HL-60 (cell line): ENCODE measurements at regions not wholly inside any gene's neighbourhood (a gene's known extent, or its start where the extent isn't known, plus 50 kb on each side); places are given as distances from the start of the nearest gene placed in this dataset.

Source experiments
- DNase-seq, 2 experiments: peaks; one replicate each; pipeline ENCODE4 v3.0.0-alpha.2; 2010 to 2020; ENCODE audit warnings: low read depth in 1 of 2, low spot score in 1 of 2
- H3K27ac ChIP-seq: fragments of 250-450 bp; sonication (Bioruptor Pico); replicated peaks from 2 replicates; pipeline ENCODE4 v1.5.1; 2020; ENCODE audit warnings: mild to moderate bottlenecking, moderate library complexity
- H3K27me3 ChIP-seq: fragments of 250-450 bp; sonication (Bioruptor Pico); 2 replicates; pipeline ENCODE4 v1.5.1; 2021; ENCODE audit warnings: mild to moderate bottlenecking, moderate library complexity; ENCODE audit not compliant: insufficient read depth, poor library complexity, severe bottlenecking
- H3K4me3 ChIP-seq: replicated peaks from 2 replicates; pipeline ENCODE4 v1.5.1; 2011; ENCODE audit warnings: mild to moderate bottlenecking, control low read depth, low read length; ENCODE audit not compliant: insufficient read depth
- CTCF ChIP-seq: IDR thresholded peaks from one replicate; pipeline ENCODE4 v1.5.1; 2011; ENCODE audit warnings: low read length, control low read depth, inconsistent platforms; ENCODE audit not compliant: insufficient read depth
- GABPA ChIP-seq: IDR thresholded peaks from 2 replicates; pipeline ENCODE4 v1.6.1; 2012; ENCODE audit warnings: low read depth
- POLR2AphosphoS5 ChIP-seq: IDR thresholded peaks from 2 replicates; pipeline ENCODE4 v1.6.1; 2012; ENCODE audit warnings: low read depth
- REST ChIP-seq: IDR thresholded peaks from 2 replicates; pipeline ENCODE4 v1.6.1; 2012; ENCODE audit warnings: low read depth; ENCODE audit not compliant: insufficient replicate concordance
- SPI1 ChIP-seq: IDR thresholded peaks from 2 replicates; pipeline ENCODE4 v1.6.1; 2012; ENCODE audit warnings: low read depth, mild to moderate bottlenecking, borderline replicate concordance

GRCh38 chr12:66877925-66878324 is 199.0 kb upstream of the GRIP1 start:
- Histone ChIP-seq H3K27me3 (no peaks in the 10 kb centered on the region), H3K27ac (no peak overlapping the region), H3K4me3 (no peak overlapping the region)
- TF ChIP-seq POLR2AphosphoS5 (no peak), CTCF (no peak), REST (no peak), GABPA (no peak), SPI1 (no peak)
- DNase-seq: no peak

GRCh38 chr12:66879409-66879808 is 200.5 kb upstream of the GRIP1 start:
- no peak for DNase-seq
- Histone ChIP-seq H3K27me3 (peaks cover under 1% of the 10 kb centered on the region), H3K27ac (no peak overlapping the region), H3K4me3 (no peak overlapping the region)
- no peak for TF ChIP-seq GABPA
- TF ChIP-seq SPI1: no peak
- no peak for TF ChIP-seq REST
- TF ChIP-seq POLR2AphosphoS5: no peak
- no peak for TF ChIP-seq CTCF

DNA sequence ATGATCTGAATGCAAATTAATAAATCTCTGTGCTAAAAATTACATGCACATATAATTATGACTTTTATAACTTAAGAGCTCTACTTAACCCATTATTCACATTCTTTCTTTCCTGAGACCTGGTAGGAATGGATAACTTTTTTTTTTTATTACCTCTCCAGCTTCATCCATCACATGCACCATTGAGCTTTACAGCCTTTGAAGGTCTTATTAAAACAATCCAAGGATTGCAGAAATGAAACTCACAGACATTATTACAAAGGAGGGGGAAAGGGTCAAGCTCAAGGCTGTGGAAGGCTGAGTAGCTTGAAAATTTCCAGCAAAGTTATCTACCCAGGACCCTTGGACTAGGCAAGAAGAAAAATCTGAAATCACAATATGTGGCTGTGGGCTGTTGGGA is 202.5 kb upstream of the GRIP1 start:
- no peak for DNase-seq
- TF ChIP-seq REST: no peak
- TF ChIP-seq CTCF: no peak
- no peak for TF ChIP-seq GABPA
- no peak for TF ChIP-seq SPI1
- TF ChIP-seq POLR2AphosphoS5: no peak
- Histone ChIP-seq H3K27me3 (peaks cover 3% of the 10 kb centered on the region), H3K27ac (no peak overlapping the region), H3K4me3 (no peak overlapping the region)
